Progenitor cell of endocrine pancreas (in vitro differentiated cells): ENCODE measurements at regions not wholly inside any gene's neighbourhood (a gene's known extent, or its start where the extent isn't known, plus 50 kb on each side); places are given as distances from the start of the nearest gene placed in this dataset.
"Not testable (repeated sequence)": the region's sequence is repeated elsewhere in the genome, so short reads cannot be mapped to it uniquely, and the experiment has no call there.

Source experiments
- DNase-seq: peaks from one replicate; pipeline ENCODE4 v3.0.0; 2021; ENCODE audit warnings: low spot score; ENCODE audit not compliant: unreplicated experiment
- H3K27ac Mint-ChIP-seq: 2 replicates; pipeline ENCODE4 v1.8.0; 2021; ENCODE audit warnings: mild to moderate bottlenecking, moderate library complexity, mixed read lengths
- H3K27me3 Mint-ChIP-seq: 2 replicates; pipeline ENCODE4 v1.8.0; 2021; ENCODE audit warnings: mixed read lengths
- H3K36me3 Mint-ChIP-seq: 2 replicates; pipeline ENCODE4 v1.8.0; 2022; ENCODE audit warnings: mixed read lengths; ENCODE audit not compliant: insufficient read depth
- H3K4me1 Mint-ChIP-seq: 2 replicates; pipeline ENCODE4 v1.8.0; 2021; ENCODE audit warnings: low read depth, mixed read lengths
- H3K4me3 Mint-ChIP-seq: 2 replicates; pipeline ENCODE4 v1.8.0; 2021; ENCODE audit warnings: low read depth, mild to moderate bottlenecking, moderate library complexity, mixed read lengths
- H3K9me3 Mint-ChIP-seq: 2 replicates; pipeline ENCODE4 v1.8.0; 2021; ENCODE audit warnings: low read depth, mixed read lengths
- CTCF ChIP-seq: fragments of 200-600 bp; sonication (generic); IDR thresholded peaks from one replicate; pipeline ENCODE4 v1.5.0; 2021; ENCODE audit warnings: antibody characterized with exemption, mild to moderate bottlenecking; ENCODE audit not compliant: unreplicated experiment

GRCh38 chr20:59485576-59486454 is 118.5 kb upstream of the PHACTR3 start:
- TF ChIP-seq CTCF: no peak
- peaks cover 8% of the 10 kb centered on the region for H3K27me3 Mint-ChIP-seq
- H3K27ac Mint-ChIP-seq: no peak overlapping the region
- no peak overlapping the region for H3K4me3 Mint-ChIP-seq
- DNase-seq: no peak
- H3K36me3 Mint-ChIP-seq: no peaks in the 10 kb centered on the region
- H3K9me3 Mint-ChIP-seq: no peaks in the 10 kb centered on the region
- H3K4me1 Mint-ChIP-seq: no peaks in the 10 kb centered on the region

- not testable (repeated sequence) for H3K27me3 Mint-ChIP-seq, H3K4me3 Mint-ChIP-seq, DNase-seq, H3K4me1 Mint-ChIP-seq, H3K9me3 Mint-ChIP-seq, H3K36me3 Mint-ChIP-seq, H3K27ac Mint-ChIP-seq
These were observed 115.9 kb upstream of the PHACTR3 start for GRCh38 chr20:59488459-59488858.

- not testable (repeated sequence) for H3K9me3 Mint-ChIP-seq, H3K36me3 Mint-ChIP-seq, H3K27ac Mint-ChIP-seq, H3K4me3 Mint-ChIP-seq, DNase-seq, H3K4me1 Mint-ChIP-seq
- H3K27me3 Mint-ChIP-seq: peaks cover 10% of the 10 kb centered on the region
These were observed 113.9 kb upstream of the PHACTR3 start for GRCh38 chr20:59490196-59491004.

GRCh38 chr20:59491884-59492283 is 112.5 kb upstream of the PHACTR3 start:
- no peak for TF ChIP-seq CTCF
- DNase-seq: no peak
- H3K9me3 Mint-ChIP-seq: no peaks in the 10 kb centered on the region
- H3K4me1 Mint-ChIP-seq: no peaks in the 10 kb centered on the region
- peaks cover 19% of the 10 kb centered on the region for H3K27me3 Mint-ChIP-seq
- H3K27ac Mint-ChIP-seq: no peak overlapping the region
- no peak overlapping the region for H3K4me3 Mint-ChIP-seq
- H3K36me3 Mint-ChIP-seq: no peaks in the 10 kb centered on the region

GRCh38 chr20:59493926-59494325 is 110.4 kb upstream of the PHACTR3 start:
- no peak overlapping the region for H3K4me3 Mint-ChIP-seq
- no peaks in the 10 kb centered on the region for H3K9me3 Mint-ChIP-seq
- no peak for DNase-seq

More at GRCh38 chr20:59493926-59494325, 110.4 kb upstream of the PHACTR3 start:
- no peak for TF ChIP-seq CTCF
- Mint-ChIP-seq H3K27ac (no peak overlapping the region), H3K36me3 (no peaks in the 10 kb centered on the region), H3K27me3 (peaks cover 29% of the 10 kb centered on the region), H3K4me1 (no peaks in the 10 kb centered on the region)
